GM18505 (cell line): ENCODE measurements at regions not wholly inside any gene's neighbourhood (a gene's known extent, or its start where the extent isn't known, plus 50 kb on each side); places are given as distances from the start of the nearest gene placed in this dataset.

ENCODE experiments used
- ATAC-seq: cut with Tn5 transposase; IDR thresholded peaks from one replicate; pipeline ENCODE4 v1.9.1; 2021; ENCODE audit not compliant: unreplicated experiment
- POLR2A ChIP-seq: IDR thresholded peaks from 4 replicates; pipeline ENCODE4 v1.6.1; 2011; ENCODE audit warnings: borderline replicate concordance; ENCODE audit not compliant: insufficient read depth, insufficient read length; ENCODE audit errors: extremely low read depth

- no peak for ATAC-seq
These were observed 424.0 kb upstream of the C2CD4B start for GRCh38 chr15:62588938-62589670.

GRCh38 chr15:62591842-62592838 lies 427.1 kb upstream of the C2CD4B start:
- no peak for ATAC-seq
- TF ChIP-seq POLR2A: no peak

More at GRCh38 chr15:62588938-62589670, 424.0 kb upstream of the C2CD4B start:
- no peak for TF ChIP-seq POLR2A

- TF ChIP-seq POLR2A: no peak
- no peak for ATAC-seq
These were observed 427.8 kb upstream of the C2CD4B start for GRCh38 chr15:62592920-62593319.

GRCh38 chr15:62593681-62594399 lies 428.8 kb upstream of the C2CD4B start:
- no peak for ATAC-seq
- no peak for TF ChIP-seq POLR2A

- no peak for TF ChIP-seq POLR2A
- no peak for ATAC-seq
These were observed 433.1 kb upstream of the C2CD4B start for GRCh38 chr15:62598217-62598616.

- no peak for ATAC-seq
- no peak for TF ChIP-seq POLR2A
These were observed 435.0 kb upstream of the C2CD4B start for GRCh38 chr15:62599791-62600777.

- no peak for TF ChIP-seq POLR2A
- no peak for ATAC-seq
These were observed 436.9 kb upstream of the C2CD4B start for GRCh38 chr15:62601777-62602545.

GRCh38 chr15:62603742-62604141 lies 438.7 kb upstream of the C2CD4B start:
- TF ChIP-seq POLR2A: no peak
- ATAC-seq: no peak

GRCh38 chr15:62605282-62605681 lies 437.3 kb upstream of the TPM1 start:
- TF ChIP-seq POLR2A: no peak

GRCh38 chr15:62606376-62607113 lies 436.0 kb upstream of the TPM1 start:
- ATAC-seq: no peak
- no peak for TF ChIP-seq POLR2A

More at GRCh38 chr15:62605282-62605681, 437.3 kb upstream of the TPM1 start:
- no peak for ATAC-seq

GRCh38 chr15:62607114-62607462 lies 435.5 kb upstream of the TPM1 start:
- TF ChIP-seq POLR2A: no peak
- ATAC-seq: no peak
